Fibroblast of villous mesenchyme (primary cell): ENCODE measurements at regions not wholly inside any gene's neighbourhood (a gene's known extent, or its start where the extent isn't known, plus 50 kb on each side); places are given as distances from the start of the nearest gene placed in this dataset.
"Not testable (repeated sequence)": the region's sequence is repeated elsewhere in the genome, so short reads cannot be mapped to it uniquely, and the experiment has no call there.

Source experiments
- DNase-seq: peaks from one replicate; pipeline ENCODE4 v3.0.0-alpha.2; 2010; ENCODE audit warnings: low read depth
- H3K4me3 ChIP-seq: 2 replicates; pipeline ENCODE4 v1.5.1; 2011; ENCODE audit warnings: low read depth, mild to moderate bottlenecking, low read length
- TF ChIP-seq, protein P1 (sequence below): IDR thresholded peaks from 2 replicates; pipeline ENCODE4 v1.5.1; 2012; ENCODE audit warnings: low read depth, mild to moderate bottlenecking, low read length; ENCODE audit not compliant: insufficient read depth

DNA sequence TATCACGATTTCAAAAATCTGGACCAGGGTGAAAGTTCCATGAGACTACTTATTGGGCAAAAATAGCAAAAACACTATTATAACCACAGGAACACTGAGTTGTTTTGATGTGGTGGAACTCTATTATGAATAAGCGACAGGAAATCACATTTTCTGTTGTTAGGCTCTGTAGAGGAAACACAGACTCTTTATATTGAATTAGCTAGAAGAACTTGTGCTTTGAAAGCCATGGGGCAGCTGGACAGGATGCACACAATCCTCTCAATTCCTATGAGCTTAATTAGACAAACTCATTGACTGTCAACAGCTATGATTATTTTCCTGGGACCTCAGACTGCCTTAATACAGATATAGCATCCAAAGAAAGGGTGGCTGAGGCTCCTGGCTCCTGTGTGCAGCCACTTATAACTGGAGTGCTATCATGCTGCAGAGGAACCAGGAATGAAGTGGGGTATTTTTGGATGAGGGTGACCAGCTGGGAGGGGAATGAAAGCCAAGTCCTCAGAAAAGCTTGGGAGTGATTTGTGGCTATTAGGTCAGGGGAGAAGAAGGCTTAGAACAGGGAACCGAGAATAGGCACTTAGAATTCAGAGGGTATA lies 657.3 kb downstream of the TYW1 start:
- no peak for DNase-seq
- H3K4me3 ChIP-seq, result no peak overlapping the region
- TF ChIP-seq, protein P1, sequence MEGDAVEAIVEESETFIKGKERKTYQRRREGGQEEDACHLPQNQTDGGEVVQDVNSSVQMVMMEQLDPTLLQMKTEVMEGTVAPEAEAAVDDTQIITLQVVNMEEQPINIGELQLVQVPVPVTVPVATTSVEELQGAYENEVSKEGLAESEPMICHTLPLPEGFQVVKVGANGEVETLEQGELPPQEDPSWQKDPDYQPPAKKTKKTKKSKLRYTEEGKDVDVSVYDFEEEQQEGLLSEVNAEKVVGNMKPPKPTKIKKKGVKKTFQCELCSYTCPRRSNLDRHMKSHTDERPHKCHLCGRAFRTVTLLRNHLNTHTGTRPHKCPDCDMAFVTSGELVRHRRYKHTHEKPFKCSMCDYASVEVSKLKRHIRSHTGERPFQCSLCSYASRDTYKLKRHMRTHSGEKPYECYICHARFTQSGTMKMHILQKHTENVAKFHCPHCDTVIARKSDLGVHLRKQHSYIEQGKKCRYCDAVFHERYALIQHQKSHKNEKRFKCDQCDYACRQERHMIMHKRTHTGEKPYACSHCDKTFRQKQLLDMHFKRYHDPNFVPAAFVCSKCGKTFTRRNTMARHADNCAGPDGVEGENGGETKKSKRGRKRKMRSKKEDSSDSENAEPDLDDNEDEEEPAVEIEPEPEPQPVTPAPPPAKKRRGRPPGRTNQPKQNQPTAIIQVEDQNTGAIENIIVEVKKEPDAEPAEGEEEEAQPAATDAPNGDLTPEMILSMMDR, result no peak

DNA sequence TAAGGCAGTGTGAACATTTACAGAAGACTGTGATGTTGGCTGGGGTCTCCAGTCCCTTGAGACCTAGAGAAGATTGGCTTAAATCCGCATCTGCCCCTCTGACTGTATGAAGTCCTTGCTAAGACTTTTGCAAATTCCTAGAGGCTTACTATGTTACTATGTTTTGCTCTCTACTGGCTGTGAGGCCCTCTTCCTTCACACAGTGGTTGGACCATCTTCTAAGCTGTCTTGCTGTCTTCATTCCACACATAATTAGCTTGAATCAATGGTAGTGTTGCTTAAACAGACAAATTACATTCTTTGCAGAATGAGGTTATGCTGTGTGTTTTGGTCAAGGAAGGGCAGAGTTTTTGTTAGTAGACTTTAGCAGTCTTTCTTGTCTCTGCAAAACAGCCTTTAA lies 658.0 kb downstream of the TYW1 start:
- DNase-seq, result no peak
- no peak overlapping the region for H3K4me3 ChIP-seq
- TF ChIP-seq, protein P1, result no peak

DNA sequence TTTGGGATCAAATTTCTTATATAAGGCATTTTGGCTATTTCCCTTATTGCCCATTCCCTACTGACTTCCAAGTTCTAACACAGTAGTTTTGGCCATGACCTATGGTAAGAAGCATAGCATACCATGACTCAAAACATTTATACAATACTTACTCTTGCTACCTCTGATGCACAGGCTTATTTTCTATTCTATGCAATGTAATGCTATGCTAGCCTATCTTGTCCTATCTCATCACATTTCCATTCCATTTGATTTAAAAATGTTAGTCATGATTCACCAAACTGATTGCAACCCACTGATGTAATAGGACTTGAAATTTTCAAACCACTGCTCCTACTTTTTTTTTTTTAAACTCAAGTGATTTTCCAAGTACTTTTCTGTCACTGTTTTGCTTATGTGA lies 658.5 kb downstream of the TYW1 start:
- DNase-seq, result no peak

DNA sequence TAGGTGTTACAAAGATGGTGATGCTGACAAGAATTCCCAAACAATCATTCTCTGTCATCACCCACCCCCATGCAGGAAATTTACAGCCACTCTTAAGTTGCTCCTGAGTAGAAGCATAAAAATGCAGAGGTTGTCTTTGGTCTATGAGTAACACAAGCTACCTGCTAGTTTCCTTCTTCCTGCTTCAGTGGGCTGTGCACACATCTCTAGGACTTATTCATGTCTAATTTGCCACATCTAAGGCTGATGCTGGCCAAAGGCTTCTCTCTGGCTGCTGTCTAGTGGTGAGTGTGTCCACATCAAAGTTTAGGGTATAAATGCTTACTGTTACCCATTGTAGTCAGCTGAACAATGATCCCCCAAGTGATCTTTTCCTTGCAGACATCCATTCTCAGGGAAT lies 662.5 kb downstream of the TYW1 start:
- DNase-seq, result no peak
- H3K4me3 ChIP-seq, result no peak overlapping the region
- TF ChIP-seq, protein P1, result no peak

More for the DNA sequence above, 658.5 kb downstream of the TYW1 start:
- TF ChIP-seq, protein P1, result no peak
- no peak overlapping the region for H3K4me3 ChIP-seq

DNA sequence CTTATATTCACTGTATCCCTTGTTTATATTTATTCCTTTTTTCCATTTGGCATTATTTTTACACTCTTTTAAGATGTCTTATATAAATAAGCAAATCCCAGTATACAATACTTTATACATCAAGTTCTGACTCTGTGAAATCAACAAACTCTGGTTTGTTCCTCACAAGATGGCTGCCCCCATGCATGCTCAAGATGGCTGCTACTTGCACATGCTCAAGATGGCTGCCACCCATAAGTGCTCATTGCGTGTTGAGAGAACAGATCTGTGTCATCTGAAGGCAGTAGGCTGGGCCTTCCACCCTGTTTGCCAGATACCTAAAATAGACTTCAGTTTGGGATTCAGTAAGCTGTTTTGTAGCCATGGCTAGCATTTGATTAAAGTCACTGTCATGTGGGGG lies 666.2 kb downstream of the TYW1 start:
- DNase-seq, result no peak
- TF ChIP-seq, protein P1, result no peak
- H3K4me3 ChIP-seq, result no peak overlapping the region

DNA sequence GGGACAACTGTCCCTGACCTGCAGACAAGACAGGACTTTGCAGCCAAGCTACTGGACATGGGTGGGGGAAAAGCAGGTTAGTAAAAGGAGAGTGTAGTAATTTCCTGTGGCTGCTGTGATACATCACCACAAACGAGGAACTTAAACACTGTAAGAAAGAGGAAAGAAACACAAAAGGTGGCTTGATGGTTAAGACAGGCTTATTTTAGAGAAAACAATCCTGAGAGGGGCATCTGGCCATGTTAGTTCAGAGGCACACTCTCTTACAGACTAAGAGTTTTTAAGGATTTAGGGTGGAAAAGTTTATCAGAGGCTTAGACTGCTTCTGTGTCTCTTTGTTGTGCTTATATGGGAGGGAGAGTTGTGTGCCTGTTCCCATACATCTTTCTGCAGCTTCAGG lies 667.0 kb downstream of the TYW1 start:
- TF ChIP-seq, protein P1, result no peak
- DNase-seq, result no peak
- no peak overlapping the region for H3K4me3 ChIP-seq

DNA sequence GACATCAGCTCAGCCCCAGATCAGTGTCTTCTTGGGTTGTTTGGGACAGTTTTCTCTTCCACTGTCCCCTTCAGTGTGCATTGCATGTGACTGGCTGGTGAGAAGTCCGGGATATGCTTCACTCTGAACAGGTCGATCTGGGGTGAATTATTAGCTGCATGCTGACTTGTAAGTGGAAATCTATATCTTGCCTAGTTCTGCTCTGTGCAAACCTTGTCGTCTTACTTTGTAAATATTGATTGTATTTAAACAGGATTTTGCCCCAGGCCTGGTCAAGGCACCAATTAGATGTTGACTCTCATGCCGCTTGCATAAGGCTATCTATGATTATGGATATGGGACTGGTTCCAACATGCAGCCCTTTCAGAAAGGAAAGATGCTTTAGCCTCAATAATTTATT lies 669.7 kb downstream of the TYW1 start:
- not testable (repeated sequence) for DNase-seq, H3K4me3 ChIP-seq
